Muscle of leg (tissue), 3 donors: ENCODE measurements at regions not wholly inside any gene's neighbourhood (a gene's known extent, or its start where the extent isn't known, plus 50 kb on each side); places are given as distances from the start of the nearest gene placed in this dataset.
A peak's percentile ranks its signal among the peaks of the same experiment; 100 is the strongest.
"Not testable (repeated sequence)": the region's sequence is repeated elsewhere in the genome, so short reads cannot be mapped to it uniquely, and the experiment has no call there.

Experiments used
- DNase-seq: peaks from one replicate; pipeline ENCODE4 v3.0.0; 2013
- H3K27ac ChIP-seq: one replicate; pipeline ENCODE4 v1.5.1; 2013; ENCODE audit warnings: mild to moderate bottlenecking, low read length, control low read depth
- H3K27me3 ChIP-seq: one replicate; pipeline ENCODE4 v1.6.1; 2013; ENCODE audit warnings: low read length; ENCODE audit not compliant: control insufficient read depth, insufficient read depth
- H3K36me3 ChIP-seq: one replicate; pipeline ENCODE4 v1.6.1; 2013; ENCODE audit warnings: low read length; ENCODE audit not compliant: control insufficient read depth, insufficient read depth
- H3K4me1 ChIP-seq: one replicate; pipeline ENCODE4 v1.6.1; 2013; ENCODE audit warnings: low read length; ENCODE audit not compliant: control insufficient read depth, insufficient read depth
- H3K4me3 ChIP-seq: one replicate; pipeline ENCODE4 v1.5.1; 2013; ENCODE audit warnings: low read length, control low read depth
- H3K9me3 ChIP-seq: replicated peaks from 2 replicates; pipeline ENCODE4 v1.6.1; 2013; ENCODE audit warnings: low read depth, low read length; ENCODE audit not compliant: control insufficient read depth
- WGBS: methylation state at CpG from one replicate; pipeline ENCODE4 v1.1.5; 2013; ENCODE audit warnings: missing lambda C conversion rate; ENCODE audit not compliant: insufficient coverage; 5-methylcytosine and 5-hydroxymethylcytosine counted together

- DNase-seq, H3K27ac ChIP-seq, H3K36me3 ChIP-seq, H3K27me3 ChIP-seq, H3K4me1 ChIP-seq, H3K9me3 ChIP-seq, H3K4me3 ChIP-seq: not testable (repeated sequence)
- WGBS = 100% methylated on average over 1 of the region's 1 CpG
Observed at GRCh38 chr3:4167230-4167629, 135.9 kb upstream of the SETMAR start.

GRCh38 chr3:4174791-4175190 is 128.4 kb upstream of the SETMAR start:
- no peaks in the 10 kb centered on the region for H3K27me3 ChIP-seq
- no peaks in the 10 kb centered on the region for H3K9me3 ChIP-seq
- H3K27ac ChIP-seq = no peak overlapping the region
- no peaks in the 10 kb centered on the region for H3K4me1 ChIP-seq
- WGBS = 82% methylated on average over 6 of the region's 6 CpGs
- no peak for DNase-seq
- no peaks in the 10 kb centered on the region for H3K36me3 ChIP-seq
- H3K4me3 ChIP-seq = no peak overlapping the region

- H3K27ac ChIP-seq = no peak overlapping the region
- no peaks in the 10 kb centered on the region for H3K27me3 ChIP-seq
- no peaks in the 10 kb centered on the region for H3K36me3 ChIP-seq
- H3K9me3 ChIP-seq = no peaks in the 10 kb centered on the region
- DNase-seq = no peak
- H3K4me1 ChIP-seq = no peaks in the 10 kb centered on the region
- no peak overlapping the region for H3K4me3 ChIP-seq
Observed at GRCh38 chr3:4191971-4192370, 111.2 kb upstream of the SETMAR start.

- no peak overlapping the region for H3K27ac ChIP-seq
- DNase-seq = no peak
- H3K27me3 ChIP-seq = no peaks in the 10 kb centered on the region
- no peak overlapping the region for H3K4me3 ChIP-seq
- H3K4me1 ChIP-seq = no peaks in the 10 kb centered on the region
- no peaks in the 10 kb centered on the region for H3K36me3 ChIP-seq
- no peaks in the 10 kb centered on the region for H3K9me3 ChIP-seq
Observed at GRCh38 chr3:4195006-4195405, 108.2 kb upstream of the SETMAR start.

GRCh38 chr3:4196506-4197147 is 106.5 kb upstream of the SETMAR start:
- Histone ChIP-seq H3K36me3 (no peaks in the 10 kb centered on the region), H3K27me3 (no peaks in the 10 kb centered on the region), H3K27ac (no peak overlapping the region), H3K4me3 (no peak overlapping the region), H3K4me1 (no peaks in the 10 kb centered on the region), H3K9me3 (no peaks in the 10 kb centered on the region)
- no peak for DNase-seq
- no CpG with 5 or more reads among the region's 1 CpG for WGBS

GRCh38 chr3:4197670-4198069 is 105.5 kb upstream of the SETMAR start:
- no peaks in the 10 kb centered on the region for H3K9me3 ChIP-seq
- H3K27ac ChIP-seq = no peak overlapping the region
- 100% methylated on average over 3 of the region's 6 CpGs for WGBS
- no peaks in the 10 kb centered on the region for H3K36me3 ChIP-seq
- H3K27me3 ChIP-seq = no peaks in the 10 kb centered on the region
- DNase-seq = no peak
- H3K4me1 ChIP-seq = no peaks in the 10 kb centered on the region
- no peak overlapping the region for H3K4me3 ChIP-seq

- WGBS = no CpG with 5 or more reads among the region's 3 CpGs
Observed at GRCh38 chr3:4198491-4198890, 104.7 kb upstream of the SETMAR start.

GRCh38 chr3:4204776-4205175 is 98.4 kb upstream of the SETMAR start:
- not testable (repeated sequence) for DNase-seq, H3K9me3 ChIP-seq, H3K27ac ChIP-seq, H3K36me3 ChIP-seq, H3K27me3 ChIP-seq, H3K4me3 ChIP-seq, H3K4me1 ChIP-seq

More at GRCh38 chr3:4198491-4198890, 104.7 kb upstream of the SETMAR start:
- no peaks in the 10 kb centered on the region for H3K4me1 ChIP-seq
- no peak for DNase-seq
- no peaks in the 10 kb centered on the region for H3K9me3 ChIP-seq
- H3K27me3 ChIP-seq = no peaks in the 10 kb centered on the region
- H3K4me3 ChIP-seq = no peak overlapping the region
- H3K27ac ChIP-seq = no peak overlapping the region
- no peaks in the 10 kb centered on the region for H3K36me3 ChIP-seq

GRCh38 chr3:4207672-4208071 is 95.5 kb upstream of the SETMAR start:
- Histone ChIP-seq H3K4me3 (no peak overlapping the region), H3K27me3 (no peaks in the 10 kb centered on the region), H3K4me1 (no peaks in the 10 kb centered on the region), H3K36me3 (no peaks in the 10 kb centered on the region), H3K27ac (no peak overlapping the region), H3K9me3 (peaks cover 2% of the 10 kb centered on the region)
- WGBS = 0% methylated on average over 1 of the region's 3 CpGs
- DNase-seq = no peak

- Histone ChIP-seq H3K4me1 (no peaks in the 10 kb centered on the region), H3K4me3 (no peak overlapping the region), H3K36me3 (no peaks in the 10 kb centered on the region), H3K27me3 (no peaks in the 10 kb centered on the region), H3K9me3 (peaks cover 2% of the 10 kb centered on the region), H3K27ac (no peak overlapping the region)
- DNase-seq = peak; percentile 30
- no CpG with 5 or more reads among the region's 4 CpGs for WGBS
Observed at GRCh38 chr3:4208556-4208955, 94.6 kb upstream of the SETMAR start.

GRCh38 chr3:4211610-4212009 is 91.6 kb upstream of the SETMAR start:
- WGBS = 86% methylated on average over 1 of the region's 2 CpGs
- no peak overlapping the region for H3K27ac ChIP-seq
- H3K9me3 ChIP-seq = peaks cover 2% of the 10 kb centered on the region
- no peaks in the 10 kb centered on the region for H3K4me1 ChIP-seq
- H3K4me3 ChIP-seq = no peak overlapping the region
- no peak for DNase-seq
- H3K27me3 ChIP-seq = no peaks in the 10 kb centered on the region
- no peaks in the 10 kb centered on the region for H3K36me3 ChIP-seq
